ENCODE measurements at regions not wholly inside any gene's neighbourhood (a gene's known extent, or its start where the extent isn't known, plus 50 kb on each side); places are given as distances from the start of the nearest gene placed in this dataset.
A peak's percentile ranks its signal among the peaks of the same experiment; 100 is the strongest.
"Not testable (repeated sequence)": the region's sequence is repeated elsewhere in the genome, so short reads cannot be mapped to it uniquely, and the experiment has no call there.

- DNase-seq = not testable (repeated sequence)
These were observed 803.6 kb upstream of the ID2 start for GRCh38 chr2:7878266-7878665.

GRCh38 chr2:7878786-7879482 lies 802.9 kb upstream of the ID2 start:
- no peak for DNase-seq

GRCh38 chr2:7879483-7879835 lies 802.4 kb upstream of the ID2 start:
- no peak for DNase-seq

GRCh38 chr2:7880126-7880525 lies 801.7 kb upstream of the ID2 start:
- no peak for DNase-seq

- no peak for DNase-seq
These were observed 801.3 kb upstream of the ID2 start for GRCh38 chr2:7880566-7880965.

GRCh38 chr2:7881063-7881462 lies 800.8 kb upstream of the ID2 start:
- no peak for DNase-seq

- DNase-seq = peak; percentile 8
These were observed 800.4 kb upstream of the ID2 start for GRCh38 chr2:7881466-7881865.

GRCh38 chr2:7882296-7882695 lies 799.6 kb upstream of the ID2 start:
- DNase-seq = no peak

- no peak for DNase-seq
These were observed 797.5 kb upstream of the ID2 start for GRCh38 chr2:7884338-7884737.

GRCh38 chr2:7886666-7887065 lies 795.2 kb upstream of the ID2 start:
- DNase-seq = no peak

- no peak for DNase-seq
These were observed 794.4 kb upstream of the ID2 start for GRCh38 chr2:7887441-7887840.

GRCh38 chr2:7888876-7889275 lies 793.0 kb upstream of the ID2 start:
- no peak for DNase-seq

GRCh38 chr2:7891312-7891711 lies 790.5 kb upstream of the ID2 start:
- no peak for DNase-seq

GRCh38 chr2:7895289-7895688 lies 786.6 kb upstream of the ID2 start:
- no peak for DNase-seq

- peak; percentile 19 for DNase-seq
These were observed 784.8 kb upstream of the ID2 start for GRCh38 chr2:7896940-7897487.

GRCh38 chr2:7899241-7899640 lies 782.6 kb upstream of the ID2 start:
- peak; percentile 12 for DNase-seq

- DNase-seq = peak; percentile 20
These were observed 781.9 kb upstream of the ID2 start for GRCh38 chr2:7899923-7900322.

GRCh38 chr2:7900593-7900992 lies 781.3 kb upstream of the ID2 start:
- no peak for DNase-seq

- DNase-seq = no peak
These were observed 779.5 kb upstream of the ID2 start for GRCh38 chr2:7902251-7902765.

GRCh38 chr2:7904319-7904718 lies 777.5 kb upstream of the ID2 start:
- DNase-seq = no peak

GRCh38 chr2:7905756-7906155 lies 776.1 kb upstream of the ID2 start:
- DNase-seq = no peak

- no peak for DNase-seq
These were observed 775.4 kb upstream of the ID2 start for GRCh38 chr2:7906431-7906830.

- DNase-seq = no peak
These were observed 774.8 kb upstream of the ID2 start for GRCh38 chr2:7907041-7907440.

- DNase-seq = no peak
These were observed 771.1 kb upstream of the ID2 start for GRCh38 chr2:7910752-7911151.

GRCh38 chr2:7911196-7911595 lies 770.7 kb upstream of the ID2 start:
- no peak for DNase-seq

All from hematopoietic multipotent progenitor cell treated with erythropoietin and hydrocortisone succinate and interleukin-3 and kit ligand, for 6 days (in vitro differentiated cells).